C4-2B (cell line): ENCODE measurements at regions not wholly inside any gene's neighbourhood (a gene's known extent, or its start where the extent isn't known, plus 50 kb on each side); places are given as distances from the start of the nearest gene placed in this dataset.

Experiments
- ZFX ChIP-seq: fragments of 450-650 bp; IDR thresholded peaks from 2 replicates; pipeline ENCODE4 v1.6.1; 2017
- TF ChIP-seq, protein P1 (sequence below): fragments of 450-650 bp; conservative IDR thresholded peaks from 2 replicates; pipeline ENCODE4 v1.5.1; 2017; ENCODE audit warnings: mild to moderate bottlenecking

DNA sequence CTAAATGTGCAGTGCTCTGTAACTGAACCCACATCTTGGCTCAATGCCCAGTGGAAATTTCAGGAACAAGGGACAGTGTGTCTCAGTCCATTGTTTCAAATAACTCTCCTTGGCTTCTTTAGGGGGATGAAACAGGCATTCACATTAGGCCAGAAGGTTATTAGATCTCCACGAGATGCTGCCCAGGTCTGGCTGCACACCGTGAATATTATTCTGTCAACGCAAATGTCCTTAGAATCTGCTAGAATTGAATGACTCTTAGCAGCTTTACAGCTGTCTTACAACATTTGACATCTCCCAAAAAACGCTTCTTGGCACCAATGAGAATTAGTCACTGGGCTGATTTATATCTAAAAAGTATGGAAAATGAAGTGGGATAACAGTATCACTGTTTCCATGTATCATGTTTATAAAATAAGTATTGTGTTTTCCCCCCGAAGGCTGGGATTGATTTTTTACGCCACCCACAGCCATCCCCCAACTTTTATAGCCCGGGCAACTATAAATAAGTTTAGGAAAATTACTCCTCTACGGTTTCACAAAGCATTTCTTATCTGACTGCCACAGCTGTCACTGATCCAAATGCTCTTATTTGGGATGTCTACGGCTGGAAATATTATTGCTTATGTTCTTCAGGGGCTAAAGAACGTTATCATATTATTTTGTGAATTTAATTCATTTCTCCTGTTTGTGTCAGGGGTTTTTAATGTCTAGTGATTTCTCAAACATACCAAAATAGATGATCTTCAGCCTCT lies 559.7 kb upstream of the FAT1 start:
- TF ChIP-seq, protein P1, sequence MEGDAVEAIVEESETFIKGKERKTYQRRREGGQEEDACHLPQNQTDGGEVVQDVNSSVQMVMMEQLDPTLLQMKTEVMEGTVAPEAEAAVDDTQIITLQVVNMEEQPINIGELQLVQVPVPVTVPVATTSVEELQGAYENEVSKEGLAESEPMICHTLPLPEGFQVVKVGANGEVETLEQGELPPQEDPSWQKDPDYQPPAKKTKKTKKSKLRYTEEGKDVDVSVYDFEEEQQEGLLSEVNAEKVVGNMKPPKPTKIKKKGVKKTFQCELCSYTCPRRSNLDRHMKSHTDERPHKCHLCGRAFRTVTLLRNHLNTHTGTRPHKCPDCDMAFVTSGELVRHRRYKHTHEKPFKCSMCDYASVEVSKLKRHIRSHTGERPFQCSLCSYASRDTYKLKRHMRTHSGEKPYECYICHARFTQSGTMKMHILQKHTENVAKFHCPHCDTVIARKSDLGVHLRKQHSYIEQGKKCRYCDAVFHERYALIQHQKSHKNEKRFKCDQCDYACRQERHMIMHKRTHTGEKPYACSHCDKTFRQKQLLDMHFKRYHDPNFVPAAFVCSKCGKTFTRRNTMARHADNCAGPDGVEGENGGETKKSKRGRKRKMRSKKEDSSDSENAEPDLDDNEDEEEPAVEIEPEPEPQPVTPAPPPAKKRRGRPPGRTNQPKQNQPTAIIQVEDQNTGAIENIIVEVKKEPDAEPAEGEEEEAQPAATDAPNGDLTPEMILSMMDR: no peak
- TF ChIP-seq ZFX: no peak
